GM23338 (cell line): ENCODE measurements at regions not wholly inside any gene's neighbourhood (a gene's known extent, or its start where the extent isn't known, plus 50 kb on each side); places are given as distances from the start of the nearest gene placed in this dataset.

Source experiments
- CREB1 ChIP-seq: fragments of 250-450 bp; sonication (Bioruptor Pico); IDR thresholded peaks from 2 replicates; pipeline ENCODE4 v1.5.0; 2020; ENCODE audit warnings: low read depth, mild to moderate bottlenecking, moderate library complexity
- CTCF ChIP-seq, 2 experiments: fragments of 200-600 bp in 1 of 2; sonication (generic) in 1 of 2; conservative IDR thresholded peaks; 2 replicates each; pipeline versions ENCODE4 v1.5.1 to v1.6.1; 2016 to 2017; ENCODE audit warnings: antibody characterized with exemption in 2 of 2, low read depth in 2 of 2, mild to moderate bottlenecking in 2 of 2, moderate library complexity in 1 of 2
- ETS1 ChIP-seq: IDR thresholded peaks from 2 replicates; pipeline ENCODE4 v1.6.1; 2016; ENCODE audit warnings: antibody characterized with exemption
- EZH2 ChIP-seq: fragments of 200-600 bp; sonication (generic); IDR thresholded peaks from one replicate; pipeline ENCODE4 v1.8.0; 2017; ENCODE audit warnings: antibody characterized with exemption, mild to moderate bottlenecking, low read depth; ENCODE audit not compliant: unreplicated experiment
- EZH2phosphoT487 ChIP-seq: fragments of 200-600 bp; sonication (generic); IDR thresholded peaks from one replicate; pipeline ENCODE4 v1.8.1; 2018; ENCODE audit warnings: antibody characterized with exemption; ENCODE audit not compliant: unreplicated experiment
- NANOG ChIP-seq: IDR thresholded peaks from 2 replicates; pipeline ENCODE4 v1.6.1; 2016; ENCODE audit warnings: antibody characterized with exemption, borderline replicate concordance
- POLR2AphosphoS5 ChIP-seq: IDR thresholded peaks from 2 replicates; pipeline ENCODE4 v1.6.1; 2016; ENCODE audit warnings: antibody characterized with exemption, low read depth
- REST ChIP-seq: IDR thresholded peaks from one replicate; pipeline ENCODE4 v1.6.1; 2018; ENCODE audit warnings: antibody characterized with exemption; ENCODE audit not compliant: unreplicated experiment
- STAT1 ChIP-seq: IDR thresholded peaks from one replicate; pipeline ENCODE4 v1.6.1; 2016; ENCODE audit warnings: antibody characterized with exemption; ENCODE audit not compliant: unreplicated experiment
- ZNF114 ChIP-seq: fragments of 250-450 bp; sonication (Bioruptor Pico); IDR thresholded peaks from 2 replicates; pipeline ENCODE4 v1.5.0; 2020; ENCODE audit warnings: mild to moderate bottlenecking, moderate library complexity

GRCh38 chr16:87086575-87086974, 230.6 kb downstream of the C16orf95 start:
- no peak for TF ChIP-seq EZH2
- TF ChIP-seq CTCF (conservative IDR thresholded peaks at IDR 0.05; ENCODE audit: low read depth in 2 of 2) = no peak
- TF ChIP-seq POLR2AphosphoS5 = no peak
- TF ChIP-seq STAT1 = no peak
- no peak for TF ChIP-seq ETS1
- TF ChIP-seq CREB1 (CRISPR knock-in tag) = no peak
- no peak for TF ChIP-seq REST
- TF ChIP-seq ZNF114 (CRISPR knock-in tag) = no peak
- no peak for TF ChIP-seq NANOG
- no peak for TF ChIP-seq EZH2phosphoT487
